ENCODE measurements at regions not wholly inside any gene's neighbourhood (a gene's known extent, or its start where the extent isn't known, plus 50 kb on each side); places are given as distances from the start of the nearest gene placed in this dataset.

GRCh38 chr2:215658635-215659305, 222.9 kb upstream of the FN1 start:
- TF ChIP-seq POLR2A (IDR thresholded peaks at IDR 0.05) (no peak), CTCF (IDR thresholded peaks at IDR 0.05) (no peak)
